B cell (primary cell): ENCODE measurements at regions not wholly inside any gene's neighbourhood (a gene's known extent, or its start where the extent isn't known, plus 50 kb on each side); places are given as distances from the start of the nearest gene placed in this dataset.

ENCODE experiments used
- ATAC-seq: fragments of 200-7000 bp; cut with Tn5 transposase; one replicate; pipeline ENCODE4 v1.10.0; 2021; ENCODE audit warnings: low read depth, mild to moderate bottlenecking, moderate number of reproducible peaks, moderate library complexity
- CTCF ChIA-PET: fragments of 350-600 bp; sonication (Branson Sonifier 250); formaldehyde crosslinking; loops from one replicate; lab custom pipeline; 2021; ENCODE audit warnings: antibody characterized with exemption, inconsistent platforms; lab: Charles Lee
- POLR2A ChIA-PET: fragments of 350-600 bp; sonication (Branson Sonifier 250); formaldehyde crosslinking; loops from one replicate; lab custom pipeline; 2021; ENCODE audit warnings: antibody characterized with exemption; lab: Charles Lee
- DNase-seq: peaks from one replicate; pipeline ENCODE4 v3.0.0; 2013
- H2AFZ ChIP-seq: 2 replicates; pipeline ENCODE4 v1.6.1; 2012; ENCODE audit warnings: mild to moderate bottlenecking, low read depth, low read length; ENCODE audit not compliant: insufficient read depth, poor library complexity, severe bottlenecking
- H3K27ac ChIP-seq, 2 donors: 1 replicate in 1 of 2; 2 replicates in 1 of 2; pipeline ENCODE4 v1.5.1; 2012 to 2013; ENCODE audit warnings: low read length in 2 of 2, mild to moderate bottlenecking in 2 of 2, moderate library complexity in 1 of 2
- H3K27me3 ChIP-seq, 4 experiments: fragments of 200-600 bp in 1 of 4; sonication (generic) in 1 of 4; replicated peaks in 1 of 4; 1 replicate in 2 of 4; 2 replicates in 2 of 4; pipeline versions ENCODE4 v1.6.1 to v1.7.0; 2013 to 2016; ENCODE audit warnings: low read length in 3 of 4, mild to moderate bottlenecking in 2 of 4, mixed read lengths in 1 of 4, moderate library complexity in 1 of 4; ENCODE audit not compliant: insufficient read depth in 4 of 4, control insufficient read depth in 3 of 4; ENCODE audit errors: control extremely low read depth in 1 of 4
- H3K36me3 ChIP-seq, 2 experiments: replicated peaks in 1 of 2; 1 replicate in 1 of 2; 2 replicates in 1 of 2; pipeline versions ENCODE4 v1.6.1 to v1.7.1; 2013; ENCODE audit warnings: low read length in 1 of 2; ENCODE audit not compliant: insufficient read depth in 2 of 2, control insufficient read depth in 1 of 2; ENCODE audit errors: control extremely low read depth in 1 of 2, extremely low read depth in 1 of 2
- H3K4me1 ChIP-seq, 2 donors: fragments of 200-600 bp in 1 of 2; sonication (generic) in 1 of 2; 1 replicate in 1 of 2; 2 replicates in 1 of 2; pipeline versions ENCODE4 v1.5.1 to v1.6.1; 2013 to 2017; ENCODE audit warnings: low read length in 2 of 2; ENCODE audit not compliant: control insufficient read depth in 2 of 2, insufficient read depth in 2 of 2
- H3K4me2 ChIP-seq: replicated peaks from 2 replicates; pipeline ENCODE3; 2012; ENCODE audit warnings: mild to moderate bottlenecking, low read depth, low read length; ENCODE audit not compliant: poor library complexity, severe bottlenecking
- H3K4me3 ChIP-seq, 5 experiments: fragments of 200-600 bp in 1 of 5; sonication (generic) in 1 of 5; 1 replicate in 3 of 5; 2 replicates in 2 of 5; pipeline versions ENCODE4 v1.5.1 to v1.7.0; 2011 to 2016; ENCODE audit warnings: low read length in 4 of 5, mild to moderate bottlenecking in 4 of 5, low read depth in 2 of 5, control low read depth in 1 of 5, moderate library complexity in 1 of 5; ENCODE audit not compliant: insufficient read depth in 1 of 5; ENCODE audit errors: control extremely low read depth in 1 of 5, extremely low read depth in 1 of 5
- H3K79me2 ChIP-seq: fragments of 200-600 bp; sonication (generic); one replicate; pipeline ENCODE4 v1.6.0; 2016; ENCODE audit warnings: low read length; ENCODE audit not compliant: control insufficient read depth, insufficient read depth
- H3K9ac ChIP-seq: fragments of 200-600 bp; sonication (generic); 2 replicates; pipeline ENCODE4 v1.6.1; 2017; ENCODE audit warnings: mild to moderate bottlenecking, low read length, moderate library complexity
- H3K9me3 ChIP-seq, 3 donors: one replicate each; pipeline versions ENCODE4 v1.6.1 to v1.7.1; 2013; ENCODE audit warnings: low read length in 2 of 3; ENCODE audit not compliant: control insufficient read depth in 2 of 3, insufficient read depth in 1 of 3; ENCODE audit errors: control extremely low read depth in 1 of 3
- H4K20me1 ChIP-seq: 2 replicates; pipeline ENCODE4 v1.6.0; 2012; ENCODE audit warnings: mild to moderate bottlenecking, low read length; ENCODE audit not compliant: insufficient read depth, control insufficient read depth, poor library complexity, severe bottlenecking
- H3K27ac Mint-ChIP-seq: one replicate; pipeline ENCODE4 v1.8.0; 2021; ENCODE audit warnings: mixed read lengths
- H3K27me3 Mint-ChIP-seq: one replicate; pipeline ENCODE4 v1.8.0; 2021; ENCODE audit warnings: mixed read lengths
- H3K4me1 Mint-ChIP-seq: one replicate; pipeline ENCODE4 v1.8.0; 2021; ENCODE audit warnings: mixed read lengths
- H3K4me3 Mint-ChIP-seq: one replicate; pipeline ENCODE4 v1.8.0; 2021; ENCODE audit warnings: mixed read lengths
- H3K9me3 Mint-ChIP-seq: one replicate; pipeline ENCODE4 v1.8.0; 2022; ENCODE audit warnings: mixed read lengths; ENCODE audit not compliant: insufficient read depth
- EZH2 ChIP-seq: IDR thresholded peaks from 2 replicates; pipeline ENCODE4 v1.6.1; 2012; ENCODE audit warnings: borderline replicate concordance, low read depth, mild to moderate bottlenecking, moderate library complexity, low read length; ENCODE audit not compliant: insufficient read depth, poor library complexity, severe bottlenecking
- WGBS: methylation state at CpG from one replicate; pipeline ENCODE4 v1.1.5; 2013; ENCODE audit warnings: missing lambda C conversion rate; ENCODE audit not compliant: insufficient coverage; 5-methylcytosine and 5-hydroxymethylcytosine counted together
- intact Hi-C: fragments of 100-400 bp; cut with micrococcal nuclease; formaldehyde crosslinking; loops from one replicate; pipeline ENCODE4 v1.10.0; 2022
- TF ChIP-seq, protein P1 (sequence below): fragments of 200-600 bp; IDR thresholded peaks from one replicate; pipeline ENCODE4 v1.8.0; 2022; ENCODE audit warnings: antibody characterized with exemption, mild to moderate bottlenecking

DNA sequence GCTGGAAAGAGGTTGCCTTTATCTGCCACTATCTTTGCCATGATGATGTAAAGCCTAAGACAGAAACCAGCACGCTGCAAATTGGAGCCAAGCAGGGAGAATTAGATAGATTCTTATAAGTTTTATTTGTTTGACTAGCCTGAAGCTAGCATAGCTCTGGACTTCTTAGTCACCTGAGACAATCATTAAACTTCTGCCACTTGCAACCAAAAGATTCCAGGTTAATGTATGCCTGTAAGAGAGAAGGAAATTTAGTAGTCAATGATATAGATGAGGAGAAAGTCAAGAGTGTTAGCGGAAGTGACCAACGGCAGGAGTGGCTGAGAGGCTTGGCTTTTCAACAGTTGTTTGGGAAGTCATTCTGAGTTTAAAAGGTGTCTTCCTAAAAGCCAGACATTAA, 1106.6 kb downstream of the VRK1 start:
- no peaks in the 10 kb centered on the region for H3K4me1 ChIP-seq

DNA sequence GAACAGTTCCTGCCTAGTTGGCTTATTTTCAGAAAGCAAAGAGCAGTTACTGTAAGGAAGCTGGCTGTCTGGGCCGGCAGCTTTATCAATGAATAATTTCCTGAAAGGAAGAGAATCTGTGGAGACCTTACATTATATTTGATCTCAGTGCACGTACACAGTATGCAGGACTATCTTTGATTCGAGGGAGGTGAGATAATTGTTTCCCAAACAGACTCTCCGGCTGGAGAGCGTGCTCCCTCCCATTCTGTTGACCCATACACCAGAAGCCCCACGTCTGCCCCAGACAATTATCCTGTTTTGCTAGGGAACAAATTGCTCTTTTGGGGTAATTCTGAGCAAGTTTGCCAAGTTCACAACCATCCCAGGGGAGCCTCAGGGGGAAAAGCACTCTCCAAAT, 1115.0 kb downstream of the VRK1 start:
- POLR2A ChIA-PET: no interaction called here
- no peaks in the 10 kb centered on the region for H3K27me3 Mint-ChIP-seq
- TF ChIP-seq EZH2: no peak
- TF ChIP-seq, protein P1, sequence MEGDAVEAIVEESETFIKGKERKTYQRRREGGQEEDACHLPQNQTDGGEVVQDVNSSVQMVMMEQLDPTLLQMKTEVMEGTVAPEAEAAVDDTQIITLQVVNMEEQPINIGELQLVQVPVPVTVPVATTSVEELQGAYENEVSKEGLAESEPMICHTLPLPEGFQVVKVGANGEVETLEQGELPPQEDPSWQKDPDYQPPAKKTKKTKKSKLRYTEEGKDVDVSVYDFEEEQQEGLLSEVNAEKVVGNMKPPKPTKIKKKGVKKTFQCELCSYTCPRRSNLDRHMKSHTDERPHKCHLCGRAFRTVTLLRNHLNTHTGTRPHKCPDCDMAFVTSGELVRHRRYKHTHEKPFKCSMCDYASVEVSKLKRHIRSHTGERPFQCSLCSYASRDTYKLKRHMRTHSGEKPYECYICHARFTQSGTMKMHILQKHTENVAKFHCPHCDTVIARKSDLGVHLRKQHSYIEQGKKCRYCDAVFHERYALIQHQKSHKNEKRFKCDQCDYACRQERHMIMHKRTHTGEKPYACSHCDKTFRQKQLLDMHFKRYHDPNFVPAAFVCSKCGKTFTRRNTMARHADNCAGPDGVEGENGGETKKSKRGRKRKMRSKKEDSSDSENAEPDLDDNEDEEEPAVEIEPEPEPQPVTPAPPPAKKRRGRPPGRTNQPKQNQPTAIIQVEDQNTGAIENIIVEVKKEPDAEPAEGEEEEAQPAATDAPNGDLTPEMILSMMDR: no peak

More for the DNA sequence above, 1106.6 kb downstream of the VRK1 start:
- H3K36me3 ChIP-seq: no peaks in the 10 kb centered on the region
- peaks cover 8% of the 10 kb centered on the region for H3K9me3 Mint-ChIP-seq
- H3K4me3 ChIP-seq: no peak overlapping the region
- no peak overlapping the region for H3K27ac ChIP-seq
- no peaks in the 10 kb centered on the region for H4K20me1 ChIP-seq
- TF ChIP-seq EZH2: no peak
- TF ChIP-seq, protein P1: no peak
- ATAC-seq (no peak), DNase-seq (no peak)
- H3K4me3 Mint-ChIP-seq: no peak overlapping the region
- ChIA-PET CTCF (no interaction called here), POLR2A (no interaction called here)
- no peaks in the 10 kb centered on the region for H3K27me3 ChIP-seq
- no CpG with 5 or more reads among the region's 3 CpGs for WGBS
- no peaks in the 10 kb centered on the region for H3K79me2 ChIP-seq
- intact Hi-C loops: no loop called here
- H3K9me3 ChIP-seq: peaks cover 0 to 3% (median 0%) of the 10 kb centered on the region in 3 donors
- no peaks in the 10 kb centered on the region for H3K4me1 Mint-ChIP-seq
- H3K4me2 ChIP-seq: no peak overlapping the region
- H2AFZ ChIP-seq: no peak overlapping the region
- no peaks in the 10 kb centered on the region for H3K27me3 Mint-ChIP-seq
- H3K9ac ChIP-seq: no peak overlapping the region
- H3K27ac Mint-ChIP-seq: no peak overlapping the region

More for the DNA sequence above, 1115.0 kb downstream of the VRK1 start:
- no peaks in the 10 kb centered on the region for H4K20me1 ChIP-seq
- H3K4me1 Mint-ChIP-seq: no peaks in the 10 kb centered on the region
- intact Hi-C loops: no loop called here
- DNase-seq (no peak), ATAC-seq (no peak)
- CTCF ChIA-PET: no interaction called here
- no peaks in the 10 kb centered on the region for H3K79me2 ChIP-seq
- H3K4me3 Mint-ChIP-seq: no peak overlapping the region
- H3K27ac ChIP-seq: no peak overlapping the region
- H3K9me3 ChIP-seq: peaks cover 0 to 10% (median 3%) of the 10 kb centered on the region in 3 donors
- H3K36me3 ChIP-seq: no peaks in the 10 kb centered on the region
- WGBS: no CpG with 5 or more reads among the region's 6 CpGs
- H3K27me3 ChIP-seq: no peaks in the 10 kb centered on the region
- H3K27ac Mint-ChIP-seq: no peak overlapping the region
- H3K9me3 Mint-ChIP-seq: peaks cover 3% of the 10 kb centered on the region
- no peak overlapping the region for H3K9ac ChIP-seq
- H3K4me1 ChIP-seq: no peaks in the 10 kb centered on the region
- no peak overlapping the region for H2AFZ ChIP-seq
- no peak overlapping the region for H3K4me2 ChIP-seq
- H3K4me3 ChIP-seq: no peak overlapping the region
